ENCODE measurements at regions not wholly inside any gene's neighbourhood (a gene's known extent, or its start where the extent isn't known, plus 50 kb on each side); places are given as distances from the start of the nearest gene placed in this dataset.

- TF ChIP-seq POLR2AphosphoS5 (IDR thresholded peaks at IDR 0.05), result no peak
- TF ChIP-seq CTCF (IDR thresholded peaks at IDR 0.05), result no peak
Measured at GRCh38 chr12:60335745-60336144, 739.9 kb downstream of the SLC16A7 start.

Measured in sigmoid colon (tissue), 4 donors.